Omental fat pad (tissue), 3 donors: ENCODE measurements at regions not wholly inside any gene's neighbourhood (a gene's known extent, or its start where the extent isn't known, plus 50 kb on each side); places are given as distances from the start of the nearest gene placed in this dataset.

ENCODE experiments used
- ATAC-seq: fragments of 150-250 bp; one replicate; pipeline ENCODE4 v1.9.1; 2016; ENCODE audit warnings: mild to moderate bottlenecking, moderate library complexity; ENCODE audit not compliant: low FRiP score
- DNase-seq: peaks from one replicate; pipeline ENCODE4 v3.0.0-alpha.2; 2019; ENCODE audit warnings: low spot score
- CTCF ChIP-seq, 3 donors: fragments of 450-650 bp; IDR thresholded peaks; one replicate each; pipeline ENCODE4 v1.5.1; 2016 to 2017; ENCODE audit warnings: antibody characterized with exemption in 3 of 3, mild to moderate bottlenecking in 3 of 3, moderate library complexity in 2 of 3

GRCh38 chr6:3938715-3939367 lies 89.7 kb downstream of the FAM50B start:
- ATAC-seq (no peak), DNase-seq (no peak)

GRCh38 chr6:3939368-3939958 lies 90.3 kb downstream of the FAM50B start:
- ATAC-seq (no peak), DNase-seq (no peak)
- no peak for TF ChIP-seq CTCF (IDR thresholded peaks at IDR 0.05)

More at GRCh38 chr6:3938715-3939367, 89.7 kb downstream of the FAM50B start:
- TF ChIP-seq CTCF (IDR thresholded peaks at IDR 0.05), result no peak

GRCh38 chr6:3939964-3940363 lies 90.8 kb downstream of the FAM50B start:
- DNase-seq, result no peak
- peak; percentile 93 for ATAC-seq
- TF ChIP-seq CTCF (IDR thresholded peaks at IDR 0.05), result no peak

- TF ChIP-seq CTCF (IDR thresholded peaks at IDR 0.05), result no peak
- ATAC-seq (no peak), DNase-seq (no peak)
Measured at GRCh38 chr6:3940703-3941102, 91.5 kb downstream of the FAM50B start.

GRCh38 chr6:3943331-3943765 lies 94.2 kb downstream of the FAM50B start:
- ATAC-seq, result no peak
- DNase-seq, result no peak
- TF ChIP-seq CTCF (IDR thresholded peaks at IDR 0.05), result no peak

GRCh38 chr6:3944246-3944645 lies 95.1 kb downstream of the FAM50B start:
- ATAC-seq, result no peak
- DNase-seq, result no peak
- TF ChIP-seq CTCF (IDR thresholded peaks at IDR 0.05), result no peak

- TF ChIP-seq CTCF (IDR thresholded peaks at IDR 0.05), result no peak
- ATAC-seq (no peak), DNase-seq (no peak)
Measured at GRCh38 chr6:3946778-3947177, 97.6 kb downstream of the FAM50B start.
